K562 (cell line): ENCODE measurements at regions not wholly inside any gene's neighbourhood (a gene's known extent, or its start where the extent isn't known, plus 50 kb on each side); places are given as distances from the start of the nearest gene placed in this dataset.
A peak's percentile ranks its signal among the peaks of the same experiment; 100 is the strongest.
"Not testable (repeated sequence)": the region's sequence is repeated elsewhere in the genome, so short reads cannot be mapped to it uniquely, and the experiment has no call there.

Experiments
- ATAC-seq: fragments of 200-7000 bp; cut with Tn5 transposase; 3 replicates; pipeline ENCODE4 v1.9.1; 2020; ENCODE audit warnings: moderate library complexity
- BruUV-seq: library from RNA; stranded (reverse); fragments of 400-500 nt; replicated peaks from 2 replicates; lab custom pipeline; 2021; lab: Mats Ljungman, UMichigan
- CTCF ChIA-PET: fragments of 300-600 bp; formaldehyde crosslinking; extraction: SDS; loops from one replicate; lab custom pipeline; 2021; ENCODE audit warnings: low intra/inter-chr PET ratio; lab: Yijun Ruan, JAX
- POLR2A ChIA-PET: fragments of 300-600, 350-650 bp; sonication (Branson Sonifier 250); formaldehyde crosslinking; extraction: SDS; loops from one replicate; lab custom pipeline; 2021; ENCODE audit warnings: antibody characterized with exemption, inconsistent platforms; lab: Yijun Ruan, JAX
- DNase-seq, 4 experiments: peaks; one replicate each; pipeline versions ENCODE4 v3.0.0 to v3.0.0-alpha.2; 2011 to 2018; ENCODE audit warnings: low spot score in 3 of 4, mixed read lengths in 3 of 4; ENCODE audit errors: extremely low read depth in 1 of 4
- FAIRE-seq: peaks from 2 replicates; lab custom pipeline; 2011; peaks lifted over from hg19 to GRCh38; lab: Jason Lieb, UNC
- H2AFZ ChIP-seq: 2 replicates; pipeline ENCODE4 v1.6.0; 2011; ENCODE audit warnings: low read depth, low read length, control low read depth, inconsistent platforms
- H3K27ac ChIP-seq: fragments of 200-600 bp; 3 replicates; pipeline ENCODE4 v1.8.0; 2011; ENCODE audit warnings: low read depth, mild to moderate bottlenecking, control low read depth, inconsistent platforms, low read length, moderate library complexity, mixed read lengths; ENCODE audit errors: extremely low read depth
- H3K27me3 ChIP-seq, 2 experiments: fragments of 300-600 bp in 1 of 2; 2 replicates in 1 of 2; 3 replicates in 1 of 2; pipeline versions ENCODE4 v1.6.0 to v1.8.0; 2011; ENCODE audit warnings: inconsistent platforms in 2 of 2, low read length in 2 of 2, mild to moderate bottlenecking in 1 of 2, mixed read lengths in 1 of 2, moderate library complexity in 1 of 2; ENCODE audit not compliant: control insufficient read depth in 2 of 2, insufficient read depth in 2 of 2
- H3K36me3 ChIP-seq: fragments of 300-600 bp; 3 replicates; pipeline ENCODE4 v1.8.0; 2011; ENCODE audit warnings: mild to moderate bottlenecking, low read length, inconsistent platforms; ENCODE audit not compliant: control insufficient read depth, insufficient read depth
- H3K4me1 ChIP-seq, 2 experiments: fragments of 200-600 bp in 1 of 2; replicated peaks in 1 of 2; 2 replicates in 1 of 2; 3 replicates in 1 of 2; pipeline versions ENCODE4 v1.5.1 to v1.8.0; 2011; ENCODE audit warnings: inconsistent platforms in 2 of 2, low read length in 2 of 2, mild to moderate bottlenecking in 1 of 2, mixed read lengths in 1 of 2, moderate library complexity in 1 of 2; ENCODE audit not compliant: control insufficient read depth in 2 of 2, insufficient read depth in 2 of 2
- H3K4me2 ChIP-seq: 2 replicates; pipeline ENCODE4 v1.6.1; 2011; ENCODE audit warnings: low read length, control low read depth, inconsistent platforms, mixed read lengths; ENCODE audit not compliant: insufficient read depth
- H3K4me3 ChIP-seq: fragments of 200-600 bp; sonication (generic), shearing (Covaris generic); 2 replicates; pipeline ENCODE4 v1.5.1; 2016; ENCODE audit warnings: control low read depth, inconsistent platforms
- H3K79me2 ChIP-seq: fragments of 200-600 bp; 3 replicates; pipeline ENCODE4 v1.8.0; 2011; ENCODE audit warnings: low read length, inconsistent platforms; ENCODE audit not compliant: control insufficient read depth, insufficient read depth
- H3K9ac ChIP-seq, 2 experiments: 2 replicates each; pipeline versions ENCODE4 v1.6.0 to v1.6.1; 2011; ENCODE audit warnings: low read depth in 2 of 2, low read length in 2 of 2, control low read depth in 1 of 2, inconsistent platforms in 1 of 2, mild to moderate bottlenecking in 1 of 2, mixed read lengths in 1 of 2; ENCODE audit not compliant: insufficient read depth in 1 of 2
- H3K9me1 ChIP-seq: one replicate; pipeline ENCODE4 v1.6.0; 2011; ENCODE audit warnings: inconsistent platforms, mild to moderate bottlenecking, low read length, moderate library complexity; ENCODE audit not compliant: control insufficient read depth, insufficient read depth
- H3K9me3 ChIP-seq: replicated peaks from 2 replicates; pipeline ENCODE4 v1.5.1; 2011; ENCODE audit warnings: low read depth, low read length, inconsistent platforms; ENCODE audit not compliant: control insufficient read depth, insufficient read depth
- H4K20me1 ChIP-seq: replicated peaks from 2 replicates; pipeline ENCODE4 v1.6.1; 2011; ENCODE audit warnings: low read length, inconsistent platforms, mixed read lengths; ENCODE audit not compliant: control insufficient read depth, insufficient read depth
- AFF1 ChIP-seq, 2 experiments: fragments of 450-650 bp; IDR thresholded peaks; 2 replicates each; pipeline ENCODE4 v1.6.1; 2018; ENCODE audit warnings: mild to moderate bottlenecking in 2 of 2, low read depth in 1 of 2; ENCODE audit not compliant: partially characterized antibody in 2 of 2
- ATF4 ChIP-seq: fragments of 450-650 bp; formaldehyde crosslinking; IDR thresholded peaks from 2 replicates; pipeline ENCODE4 v1.4.0; 2022; ENCODE audit warnings: mild to moderate bottlenecking, moderate library complexity
- ESRRA ChIP-seq: fragments of 450-650 bp; IDR thresholded peaks from 2 replicates; pipeline ENCODE4 v1.6.1; 2014; ENCODE audit warnings: low read depth, mild to moderate bottlenecking, moderate library complexity, borderline replicate concordance
- MAFK ChIP-seq: IDR thresholded peaks from 2 replicates; pipeline ENCODE4 v1.6.1; 2011; ENCODE audit warnings: low read length, improper control_type of control experiment
- NFATC3 ChIP-seq: fragments of 450-650 bp; IDR thresholded peaks from 2 replicates; pipeline ENCODE4 v1.6.1; 2017; ENCODE audit warnings: mild to moderate bottlenecking
- PML ChIP-seq: IDR thresholded peaks from 2 replicates; pipeline ENCODE4 v1.6.1; 2012; ENCODE audit warnings: low read length, inconsistent platforms
- THRB ChIP-seq: fragments of 450-650 bp; formaldehyde crosslinking; conservative IDR thresholded peaks from 2 replicates; pipeline ENCODE4 v1.4.0; 2022; ENCODE audit warnings: mild to moderate bottlenecking, missing genetic modification characterization
- ZBTB7A ChIP-seq: IDR thresholded peaks from 2 replicates; pipeline ENCODE4 v1.6.1; 2011; ENCODE audit warnings: low read depth, mild to moderate bottlenecking, low read length, moderate library complexity, borderline replicate concordance; ENCODE audit not compliant: control insufficient read depth
- ZNF324 ChIP-seq: fragments of 250-450 bp; sonication (Bioruptor Pico); IDR thresholded peaks from 2 replicates; pipeline ENCODE4 v1.4.0; 2020; ENCODE audit warnings: mild to moderate bottlenecking
- WGBS: fragments of 100-300 bp; shearing (Covaris generic); methylation state at CpG from one replicate; pipeline ENCODE4 v1.1.6; 2016; ENCODE audit warnings: low coverage, mixed read lengths; ENCODE audit not compliant: insufficient coverage; ENCODE audit errors: missing lambda C conversion rate; 5-methylcytosine and 5-hydroxymethylcytosine counted together
- in situ Hi-C: fragments of 300-500 bp; cut with MboI; formaldehyde crosslinking; loops from 4 replicates; pipeline ENCODE4 v1.15.0; 2018; ENCODE audit warnings: inconsistent platforms, mixed read lengths
- intact Hi-C: fragments of 100-400 bp; cut with micrococcal nuclease; formaldehyde crosslinking; loops from 2 replicates; pipeline ENCODE4 v1.14.2; 2022

- no peak for TF ChIP-seq ESRRA
These were observed 171.9 kb upstream of the CNTNAP5 start (continued) for GRCh38 chr2:123853161-123853560.

GRCh38 chr2:123859031-123859430 is 166.1 kb upstream of the CNTNAP5 start:
- H3K9ac ChIP-seq, CTCF ChIA-PET, H2AFZ ChIP-seq, in situ Hi-C loops, H3K36me3 ChIP-seq, ATAC-seq, H3K9me3 ChIP-seq, H3K79me2 ChIP-seq: not testable (repeated sequence)
- TF ChIP-seq ZNF324 = peak; percentile 57; the same call in 1 of the 2 replicates
- TF ChIP-seq, all 486 proteins: peak for 1; not testable (repeated sequence) for 485
- H3K4me3 ChIP-seq, intact Hi-C loops, H4K20me1 ChIP-seq, H3K9me1 ChIP-seq, H3K27me3 ChIP-seq, H3K4me1 ChIP-seq, H3K27ac ChIP-seq, BruUV-seq, H3K4me2 ChIP-seq, POLR2A ChIA-PET, FAIRE-seq, DNase-seq: not testable (repeated sequence)

- Histone ChIP-seq H3K36me3 (no peaks in the 10 kb centered on the region), H3K9ac (no peak overlapping the region), H2AFZ (no peak overlapping the region), H3K4me2 (no peak overlapping the region), H4K20me1 (no peaks in the 10 kb centered on the region), H3K79me2 (no peaks in the 10 kb centered on the region), H3K4me1 (no peaks in the 10 kb centered on the region), H3K9me1 (no peaks in the 10 kb centered on the region), H3K27ac (no peak overlapping the region), H3K4me3 (no peak overlapping the region), H3K27me3 (no peaks in the 10 kb centered on the region), H3K9me3 (peaks cover 2% of the 10 kb centered on the region; the same call in 1 of the 2 replicates)
- DNase-seq (no peak), ATAC-seq (no peak), FAIRE-seq (no peak)
- BruUV-seq = no TSS peak
- in situ Hi-C loops = no loop called here
- POLR2A ChIA-PET = no interaction called here
- intact Hi-C loops = no loop called here
- CTCF ChIA-PET = no interaction called here
- WGBS = 0% methylated on average over 1 of the region's 1 CpG
- TF ChIP-seq ZBTB7A (no peak), THRB (CRISPR knock-in tag) (no peak), AFF1 (IDR thresholded peaks at IDR 0.05; ENCODE audit: low read depth in 1 of 2, partially characterized antibody in 2 of 2) (no peak), PML (no peak), ATF4 (CRISPR knock-in tag) (no peak), MAFK (no peak), NFATC3 (no peak)
These were observed 160.7 kb upstream of the CNTNAP5 start for GRCh38 chr2:123864416-123864815.
